ENCODE measurements at regions not wholly inside any gene's neighbourhood (a gene's known extent, or its start where the extent isn't known, plus 50 kb on each side); places are given as distances from the start of the nearest gene placed in this dataset.

DNA sequence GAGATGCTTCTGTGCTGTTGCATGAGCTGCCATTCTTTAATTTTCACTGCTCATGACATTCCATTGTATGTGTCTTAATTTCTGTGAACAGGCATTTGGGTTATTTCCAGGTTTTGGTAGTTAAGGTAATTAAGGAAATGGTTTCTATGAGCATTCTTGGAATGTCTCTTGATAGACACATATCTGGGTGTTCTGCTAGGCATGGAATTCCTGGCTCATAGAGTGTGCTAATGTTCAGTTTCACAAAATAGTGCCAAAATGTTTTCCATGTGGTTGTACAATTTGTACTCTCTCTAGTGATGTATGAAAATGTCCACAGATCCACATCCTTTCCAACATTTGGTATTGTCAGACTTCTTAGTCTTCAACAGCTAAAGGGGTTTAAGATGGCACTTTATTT, 680.9 kb upstream of the SGCG start:
- Histone ChIP-seq H3K9ac (replicated peaks in 1 of 4; ENCODE audit: extremely low read depth in 1 of 4, low read depth in 3 of 4, low read length in 3 of 4) (no peak overlapping the region), H3K36me3 (ENCODE audit: control insufficient read depth in 2 of 4, insufficient read depth in 4 of 4, low read length in 3 of 4) (no peaks in the 10 kb centered on the region), H2BK12ac (ENCODE audit: low read depth, low read length) (no peak overlapping the region), H3K79me2 (ENCODE audit: control insufficient read depth in 1 of 2, insufficient read depth in 2 of 2, low read length in 2 of 2) (no peaks in the 10 kb centered on the region), H3K79me1 (ENCODE audit: low read depth, low read length) (no peaks in the 10 kb centered on the region), H4K20me1 (replicated peaks in 1 of 2; ENCODE audit: control insufficient read depth in 1 of 2, insufficient read depth in 2 of 2, low read length in 2 of 2) (no peaks in the 10 kb centered on the region), H3K27ac (ENCODE audit: low read depth, low read length) (no peak overlapping the region), H4K8ac (ENCODE audit: extremely low read depth, insufficient read depth, low read length) (no peak overlapping the region), H3K56ac (replicated peaks; ENCODE audit: insufficient read length, low read depth, low read length) (no peak overlapping the region), H4K91ac (replicated peaks; ENCODE audit: insufficient read length, low read length) (no peak overlapping the region), H2BK20ac (ENCODE audit: low read length) (no peak overlapping the region), H3K9me3 (ENCODE audit: insufficient read depth in 2 of 2, low read depth in 1 of 2, low read length in 1 of 2) (no peaks in the 10 kb centered on the region), H3K23me2 (ENCODE audit: low read depth, low read length) (no peaks in the 10 kb centered on the region), H2AFZ (ENCODE audit: low read length) (no peak overlapping the region), H2BK15ac (ENCODE audit: low read length) (no peak overlapping the region), H3K27me3 (replicated peaks in 1 of 4; ENCODE audit: control insufficient read depth in 3 of 4, extremely low read depth in 1 of 4, insufficient read depth in 3 of 4, low read length in 3 of 4) (no peaks in the 10 kb centered on the region), H3K23ac (ENCODE audit: insufficient read length) (no peak overlapping the region), H4K5ac (ENCODE audit: insufficient read length, low read depth, low read length) (no peak overlapping the region), H2BK5ac (ENCODE audit: low read depth, low read length) (no peak overlapping the region), H3K4me3 (ENCODE audit: extremely low read depth in 1 of 4, insufficient read depth in 2 of 4, low read depth in 3 of 4, low read length in 4 of 4) (no peak overlapping the region), H3K18ac (ENCODE audit: extremely low read depth, low read length) (no peak overlapping the region), H3K4me2 (ENCODE audit: insufficient read depth in 1 of 2, low read depth in 2 of 2, low read length in 2 of 2) (no peak overlapping the region), H3K4ac (replicated peaks; ENCODE audit: insufficient read length, low read depth, low read length) (no peak overlapping the region), H2AK5ac (ENCODE audit: low read depth, low read length) (no peak overlapping the region), H3K14ac (ENCODE audit: insufficient read length) (no peak overlapping the region), H3K4me1 (replicated peaks in 1 of 4; ENCODE audit: control insufficient read depth in 3 of 4, insufficient read depth in 4 of 4, low read length in 3 of 4) (peaks cover 0 to 3% (median 0%) of the 10 kb centered on the region in 4 experiments; a peak in 1 of 7 replicates), H2BK120ac (replicated peaks; ENCODE audit: low read depth, low read length) (no peak overlapping the region)
- POLR2A ChIA-PET (ENCODE audit: partially characterized antibody), result no interaction called here
- FAIRE-seq, result no peak
- CTCF ChIA-PET (ENCODE audit: partially characterized antibody), result interaction anchor here (1.0 kb wide), 1 partner anchor 297 kb away, joined by 4 read pairs; no protein-coding TSS in a partner anchor
- DNase-seq (ENCODE audit: low read depth in 1 of 2, low spot score in 2 of 2), result no peak
- TF ChIP-seq POU5F1 (IDR thresholded peaks at IDR 0.05; ENCODE audit: low read depth, low read length) (no peak), TAF7 (optimal IDR thresholded peaks at IDR 0.05; ENCODE audit: borderline replicate concordance, low read depth, low read length) (no peak), HDAC6 (IDR thresholded peaks at IDR 0.05; ENCODE audit: low read depth, low read length) (no peak), CTBP2 (IDR thresholded peaks at IDR 0.05; ENCODE audit: borderline replicate concordance, insufficient read depth, insufficient read length, low read length) (no peak), HDAC2 (IDR thresholded peaks at IDR 0.05; ENCODE audit: borderline replicate concordance in 1 of 2, low read depth in 2 of 2, low read length in 2 of 2) (no peak), RBBP5 (IDR thresholded peaks at IDR 0.05; ENCODE audit: borderline replicate concordance, low read depth, low read length) (no peak), BACH1 (IDR thresholded peaks at IDR 0.05; ENCODE audit: low read length) (no peak), JUND (IDR thresholded peaks at IDR 0.05; ENCODE audit: low read length) (no peak), POLR2A (IDR thresholded peaks at IDR 0.05; ENCODE audit: control extremely low read depth in 1 of 2, low read depth in 2 of 2, low read length in 2 of 2) (no peak), TEAD4 (IDR thresholded peaks at IDR 0.05; ENCODE audit: low read depth, low read length) (no peak), SP2 (IDR thresholded peaks at IDR 0.05; ENCODE audit: low read length) (no peak), KDM5A (IDR thresholded peaks at IDR 0.05; ENCODE audit: low read length) (no peak), SP1 (IDR thresholded peaks at IDR 0.05; ENCODE audit: low read depth, low read length) (no peak), KDM4A (IDR thresholded peaks at IDR 0.05; ENCODE audit: low read depth, low read length, severe bottlenecking) (no peak), FOSL1 (IDR thresholded peaks at IDR 0.05; ENCODE audit: insufficient read depth, low read depth, low read length) (no peak)
- TF ChIP-seq, protein P1, sequence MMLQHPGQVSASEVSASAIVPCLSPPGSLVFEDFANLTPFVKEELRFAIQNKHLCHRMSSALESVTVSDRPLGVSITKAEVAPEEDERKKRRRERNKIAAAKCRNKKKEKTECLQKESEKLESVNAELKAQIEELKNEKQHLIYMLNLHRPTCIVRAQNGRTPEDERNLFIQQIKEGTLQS (IDR thresholded peaks at IDR 0.05; ENCODE audit: insufficient read depth, low read depth, low read length), result no peak
